A549 (cell line): ENCODE measurements at regions not wholly inside any gene's neighbourhood (a gene's known extent, or its start where the extent isn't known, plus 50 kb on each side); places are given as distances from the start of the nearest gene placed in this dataset.

Source experiments
- CTCF ChIP-seq: fragments of >200 bp; sonication (Bioruptor Twin); formaldehyde crosslinking; IDR thresholded peaks from 3 replicates; pipeline ENCODE4 v1.5.1; 2016
- EP300 ChIP-seq, 2 experiments: fragments of >200 bp; sonication (Bioruptor Twin); formaldehyde crosslinking; IDR thresholded peaks; 2 replicates in 1 of 2; 3 replicates in 1 of 2; pipeline ENCODE4 v1.6.1; 2016 to 2017
- HDAC2 ChIP-seq: fragments of 200-600 bp; sonication (generic); IDR thresholded peaks from 2 replicates; pipeline ENCODE4 v1.6.1; 2016
- HEYL ChIP-seq: fragments of 250-450 bp; sonication (Bioruptor Pico); IDR thresholded peaks from 2 replicates; pipeline ENCODE4 v1.8.0; 2021; ENCODE audit warnings: mild to moderate bottlenecking, moderate library complexity
- POLR2A ChIP-seq: IDR thresholded peaks from 2 replicates; pipeline ENCODE4 v1.6.1; 2012; ENCODE audit warnings: mild to moderate bottlenecking, low read length
- RAD21 ChIP-seq, 2 experiments: fragments of >200 bp in 1 of 2; sonication (Bioruptor Twin) in 1 of 2; formaldehyde crosslinking in 1 of 2; IDR thresholded peaks in 1 of 2; conservative IDR thresholded peaks in 1 of 2; 2 replicates in 1 of 2; 3 replicates in 1 of 2; pipeline ENCODE4 v1.6.1; 2012 to 2018; ENCODE audit warnings: inconsistent platforms in 1 of 2
- RFX5 ChIP-seq: fragments of 450-650 bp; IDR thresholded peaks from 2 replicates; pipeline ENCODE4 v1.7.1; 2014; ENCODE audit warnings: antibody characterized with exemption, mild to moderate bottlenecking, moderate library complexity
- ZC3H11A ChIP-seq: fragments of 450-650 bp; IDR thresholded peaks from 2 replicates; pipeline ENCODE4 v1.6.1; 2014; ENCODE audit warnings: antibody characterized with exemption, mild to moderate bottlenecking
- ZFP36 ChIP-seq: fragments of 450-650 bp; IDR thresholded peaks from 2 replicates; pipeline ENCODE4 v1.6.1; 2014; ENCODE audit warnings: borderline replicate concordance; ENCODE audit not compliant: partially characterized antibody

GRCh38 chr4:17090063-17090462 is 191.6 kb upstream of the LDB2 start:
- TF ChIP-seq HDAC2 (no peak), POLR2A (no peak), RFX5 (no peak), CTCF (no peak), RAD21 (conservative IDR thresholded peaks at IDR 0.05 in 1 of 2, IDR thresholded peaks at IDR 0.05 in 1 of 2) (no peak), ZFP36 (no peak), EP300 (IDR thresholded peaks at IDR 0.05) (no peak), ZC3H11A (no peak), HEYL (CRISPR knock-in tag) (no peak)
